ENCODE measurements at regions not wholly inside any gene's neighbourhood (a gene's known extent, or its start where the extent isn't known, plus 50 kb on each side); places are given as distances from the start of the nearest gene placed in this dataset.

GRCh38 chr6:163814494-163815364 lies 400.2 kb downstream of the QKI start (continued):
- TF ChIP-seq ZNF146 (CRISPR knock-in tag; IDR thresholded peaks at IDR 0.05; ENCODE audit: unreplicated experiment) (no peak), ZNF133 (CRISPR knock-in tag; IDR thresholded peaks at IDR 0.05) (no peak), EGR1 (conservative IDR thresholded peaks at IDR 0.05) (no peak), TCF15 (CRISPR knock-in tag; IDR thresholded peaks at IDR 0.05) (no peak), IRF9 (tag; IDR thresholded peaks at IDR 0.05) (no peak), IRF2 (CRISPR knock-in tag; IDR thresholded peaks at IDR 0.05) (no peak), ZNF551 (CRISPR knock-in tag; IDR thresholded peaks at IDR 0.05) (no peak), ZHX1 (conservative IDR thresholded peaks at IDR 0.05; ENCODE audit: low read length) (no peak), STAT6 (CRISPR knock-in tag; IDR thresholded peaks at IDR 0.05) (no peak), MAFF (IDR thresholded peaks at IDR 0.05; ENCODE audit: low read length) (no peak), EP300 (IDR thresholded peaks at IDR 0.05; ENCODE audit: low read length) (peak; percentile 58), CEBPG (CRISPR knock-in tag; IDR thresholded peaks at IDR 0.05) (no peak), CEBPG (tag; conservative IDR thresholded peaks at IDR 0.05 in 1 of 2, IDR thresholded peaks at IDR 0.05 in 1 of 2) (peak in 1 of 2 experiments; percentile 86; a peak in 2 of 4 replicates), ESRRA (IDR thresholded peaks at IDR 0.05; ENCODE audit: borderline replicate concordance, low read depth) (peak; percentile 80), CTBP1 (IDR thresholded peaks at IDR 0.05; ENCODE audit: borderline replicate concordance) (peak; percentile 89), TEAD2 (tag; IDR thresholded peaks at IDR 0.05) (no peak), PTTG1 (tag; IDR thresholded peaks at IDR 0.05; ENCODE audit: low read depth) (no peak), ZBTB26 (CRISPR knock-in tag; IDR thresholded peaks at IDR 0.05) (no peak), ETV6 (IDR thresholded peaks at IDR 0.05; ENCODE audit: borderline replicate concordance in 1 of 2, low read depth in 2 of 2, low read length in 1 of 2) (no peak), ETV6 (CRISPR knock-in tag; IDR thresholded peaks at IDR 0.05; ENCODE audit: borderline replicate concordance) (no peak)

Data from K562 (cell line).